BJ (cell line): ENCODE measurements at regions not wholly inside any gene's neighbourhood (a gene's known extent, or its start where the extent isn't known, plus 50 kb on each side); places are given as distances from the start of the nearest gene placed in this dataset.

Experiments
- CTCF ChIA-PET: fragments of 350-600 bp; formaldehyde crosslinking; extraction: SDS; loops from one replicate; lab custom pipeline; 2021; ENCODE audit warnings: antibody characterized with exemption, inconsistent platforms; lab: Yijun Ruan, JAX
- POLR2A ChIA-PET: fragments of 300-600 bp; sonication (Branson Sonifier 250); formaldehyde crosslinking; extraction: SDS; loops from one replicate; lab custom pipeline; 2021; ENCODE audit warnings: antibody characterized with exemption; lab: Charles Lee
- DNase-seq: peaks from one replicate; pipeline ENCODE4 v3.0.0-alpha.2; 2011; ENCODE audit warnings: low read depth
- H3K27me3 ChIP-seq: 2 replicates; pipeline ENCODE4 v1.6.0; 2011; ENCODE audit warnings: low read length; ENCODE audit not compliant: control insufficient read depth, insufficient read depth
- H3K36me3 ChIP-seq: 2 replicates; pipeline ENCODE4 v1.5.1; 2011; ENCODE audit warnings: low read length; ENCODE audit not compliant: control insufficient read depth, insufficient read depth
- H3K4me3 ChIP-seq: 2 replicates; pipeline ENCODE4 v1.5.1; 2011; ENCODE audit warnings: low read depth, mild to moderate bottlenecking, control low read depth, low read length
- CTCF ChIP-seq: IDR thresholded peaks from 2 replicates; pipeline ENCODE4 v1.5.1; 2011; ENCODE audit warnings: low read depth, mild to moderate bottlenecking, control low read depth, inconsistent platforms, low read length, moderate library complexity; ENCODE audit not compliant: insufficient read depth

GRCh38 chr7:110139056-110139455 lies 951.9 kb upstream of the LRRN3 start:
- Histone ChIP-seq H3K36me3 (no peaks in the 10 kb centered on the region), H3K27me3 (no peaks in the 10 kb centered on the region), H3K4me3 (no peak overlapping the region)
- no peak for TF ChIP-seq CTCF
- POLR2A ChIA-PET, result no interaction called here
- CTCF ChIA-PET, result interaction anchor here (1.3 kb wide), 1 partner anchor 9 kb away, joined by 3 read pairs; no protein-coding TSS in a partner anchor
- DNase-seq, result no peak

DNA sequence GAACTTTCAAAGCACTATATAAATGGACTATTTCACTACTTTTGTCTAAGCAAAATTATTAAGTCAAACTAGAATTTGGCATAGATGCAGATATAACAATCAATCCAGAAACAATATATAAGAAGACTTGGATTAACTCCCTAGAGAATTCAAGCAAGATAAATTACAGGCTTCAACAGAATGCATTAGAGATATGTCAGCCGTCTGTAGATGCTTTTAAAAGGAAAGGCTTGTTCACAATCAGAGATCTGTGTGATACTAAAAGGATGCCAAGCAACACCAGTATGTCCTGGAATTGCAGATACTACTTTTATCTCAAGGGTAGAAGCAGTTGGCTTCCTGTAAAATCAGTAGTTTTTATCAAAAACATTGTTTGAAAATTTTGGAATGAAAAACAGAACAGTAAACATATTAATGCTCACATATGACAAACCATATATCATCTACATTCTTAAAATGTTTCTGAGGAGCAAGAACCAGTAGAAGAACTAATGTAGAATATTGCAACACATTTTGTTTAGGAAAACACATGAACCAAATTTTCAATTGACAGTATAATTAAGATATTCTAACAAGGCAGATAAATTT lies 947.9 kb upstream of the LRRN3 start:
- DNase-seq, result no peak
- POLR2A ChIA-PET, result no interaction called here
- TF ChIP-seq CTCF, result no peak

DNA sequence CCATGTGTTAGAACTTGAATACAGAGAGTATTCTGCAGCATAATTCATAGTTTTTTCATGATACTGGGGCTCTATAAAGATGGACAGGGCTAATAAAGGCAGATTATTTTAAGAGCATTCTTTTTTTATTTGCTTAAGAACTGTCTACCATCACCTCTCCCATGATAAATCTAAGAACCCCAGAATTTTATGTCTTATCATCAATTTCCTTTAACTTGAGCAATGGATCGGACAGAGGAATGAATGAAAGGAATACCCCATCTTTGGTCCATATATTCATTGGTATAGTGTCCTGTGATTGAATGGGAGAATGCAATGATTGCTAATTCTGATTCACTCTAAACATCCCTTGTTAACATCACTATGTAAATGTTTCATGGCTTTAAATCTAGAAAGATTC lies 946.3 kb upstream of the LRRN3 start:
- POLR2A ChIA-PET, result no interaction called here
- CTCF ChIA-PET, result no interaction called here
- H3K27me3 ChIP-seq, result no peaks in the 10 kb centered on the region
- DNase-seq, result no peak
- no peak overlapping the region for H3K4me3 ChIP-seq
- no peak for TF ChIP-seq CTCF
- no peaks in the 10 kb centered on the region for H3K36me3 ChIP-seq

More for the DNA sequence above, 947.9 kb upstream of the LRRN3 start:
- Histone ChIP-seq H3K27me3 (no peaks in the 10 kb centered on the region), H3K36me3 (no peaks in the 10 kb centered on the region), H3K4me3 (no peak overlapping the region)
- CTCF ChIA-PET, result no interaction called here

DNA sequence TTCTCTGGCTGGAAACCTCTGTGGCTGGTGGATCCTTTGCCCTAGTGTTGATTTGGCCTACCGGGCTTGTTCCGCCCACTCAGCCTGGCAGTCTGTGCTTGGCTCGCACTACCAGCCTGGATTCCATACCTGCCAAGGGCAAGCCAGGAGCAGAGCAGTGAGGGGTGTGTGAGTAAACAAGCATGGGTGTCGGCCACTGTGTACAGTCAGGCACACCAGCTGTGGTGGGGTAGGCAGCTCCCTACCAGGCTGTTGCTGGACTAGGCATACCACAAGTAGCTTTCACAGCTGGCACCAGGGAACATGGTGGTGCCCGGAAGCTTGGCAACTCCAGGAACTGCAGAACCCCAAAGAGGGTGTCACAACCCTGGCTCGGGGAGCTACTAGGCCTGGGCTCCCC lies 942.9 kb upstream of the LRRN3 start:
- TF ChIP-seq CTCF, result no peak
- Histone ChIP-seq H3K36me3 (no peaks in the 10 kb centered on the region), H3K4me3 (no peak overlapping the region), H3K27me3 (no peaks in the 10 kb centered on the region)
- no peak for DNase-seq
- ChIA-PET CTCF (interaction anchor here (1.4 kb wide), 1 partner anchor 9 kb away, joined by 3 read pairs; no protein-coding TSS in a partner anchor), POLR2A (no interaction called here)

DNA sequence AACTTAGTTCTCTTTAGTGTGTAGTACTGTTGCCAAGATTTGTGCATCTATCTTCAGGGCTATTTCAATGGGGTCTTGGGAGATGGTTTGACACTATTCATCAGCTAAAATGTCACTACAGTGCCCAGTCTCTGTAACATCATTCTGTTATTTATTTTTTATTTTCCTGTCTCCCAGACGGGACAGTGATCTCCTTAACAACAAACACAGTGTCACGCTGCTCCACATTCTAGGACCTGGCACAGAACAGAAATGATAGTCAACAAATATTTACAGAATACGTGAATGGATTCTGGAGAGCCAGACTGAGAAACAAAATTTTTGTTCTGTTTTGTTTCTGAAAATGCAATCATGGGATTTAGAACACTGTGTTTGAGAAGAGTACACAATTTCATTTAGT lies 937.7 kb upstream of the LRRN3 start:
- ChIA-PET CTCF (no interaction called here), POLR2A (no interaction called here)
- Histone ChIP-seq H3K4me3 (no peak overlapping the region), H3K27me3 (no peaks in the 10 kb centered on the region), H3K36me3 (no peaks in the 10 kb centered on the region)
- no peak for DNase-seq
- no peak for TF ChIP-seq CTCF
